Upper lobe of right lung (tissue), 1 donor: ENCODE measurements at regions not wholly inside any gene's neighbourhood (a gene's known extent, or its start where the extent isn't known, plus 50 kb on each side); places are given as distances from the start of the nearest gene placed in this dataset.

Experiments
- ATAC-seq: fragments of 200-7000 bp; cut with Tn5 transposase; one replicate; pipeline ENCODE4 v1.9.1; 2020; ENCODE audit warnings: mild to moderate bottlenecking, moderate library complexity
- DNase-seq: peaks from one replicate; pipeline ENCODE4 v3.0.0-alpha.2; 2020
- H3K27ac ChIP-seq: fragments of 200-600 bp; one replicate; pipeline ENCODE4 v1.8.0; 2022
- H3K27me3 ChIP-seq: fragments of 200-600 bp; one replicate; pipeline ENCODE4 v1.8.0; 2022; ENCODE audit warnings: mild to moderate bottlenecking
- H3K36me3 ChIP-seq: fragments of 200-600 bp; one replicate; pipeline ENCODE4 v1.8.0; 2022
- H3K4me1 ChIP-seq: fragments of 200-600 bp; one replicate; pipeline ENCODE4 v1.8.0; 2022
- H3K4me3 ChIP-seq: fragments of 200-600 bp; one replicate; pipeline ENCODE4 v1.8.0; 2022; ENCODE audit warnings: mild to moderate bottlenecking
- H3K9me3 ChIP-seq: fragments of 200-600 bp; one replicate; pipeline ENCODE4 v1.8.0; 2022
- CTCF ChIP-seq: fragments of 200-600 bp; IDR thresholded peaks from one replicate; pipeline ENCODE4 v1.8.0; 2022; ENCODE audit warnings: antibody characterized with exemption
- intact Hi-C: fragments of 100-400 bp; cut with DNase I; formaldehyde crosslinking; loops from one replicate; pipeline ENCODE4 v1.11.0; 2022
- donor health status: DM: no; HTN: yes; CAD: no; lungs with severe emphysema.

DNA sequence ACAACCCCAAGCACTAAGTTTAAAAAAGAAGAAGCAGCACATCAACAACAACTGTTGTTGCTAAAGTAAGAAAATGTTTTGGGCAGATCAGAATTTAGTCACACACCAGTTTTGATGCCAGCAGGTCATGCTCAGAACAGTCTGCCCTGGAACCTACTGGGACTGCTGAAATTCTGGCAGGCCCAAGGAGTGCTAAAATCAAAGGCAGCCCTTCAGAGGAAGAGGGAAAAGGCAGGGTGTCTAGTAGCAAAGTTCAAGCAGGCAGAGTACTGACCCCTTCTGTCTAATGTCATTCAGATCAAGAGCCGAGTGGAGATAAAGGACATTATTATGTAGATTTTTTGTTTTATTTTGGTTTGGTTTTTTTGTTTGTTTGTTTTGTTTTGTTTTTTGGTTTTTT lies 96.6 kb upstream of the LOC128125822 start:
- ATAC-seq (no peak), DNase-seq (no peak)
- H3K27ac ChIP-seq = no peak overlapping the region
- H3K9me3 ChIP-seq = no peaks in the 10 kb centered on the region
- H3K4me3 ChIP-seq = no peak overlapping the region
- H3K4me1 ChIP-seq = no peaks in the 10 kb centered on the region
- no peaks in the 10 kb centered on the region for H3K27me3 ChIP-seq
- TF ChIP-seq CTCF = no peak
- H3K36me3 ChIP-seq = no peaks in the 10 kb centered on the region
- intact Hi-C loops = no loop called here

- Histone ChIP-seq H3K4me1 (no peaks in the 10 kb centered on the region), H3K4me3 (no peak overlapping the region), H3K27me3 (no peaks in the 10 kb centered on the region), H3K36me3 (no peaks in the 10 kb centered on the region), H3K27ac (no peak overlapping the region), H3K9me3 (no peaks in the 10 kb centered on the region)
- intact Hi-C loops = no loop called here
- ATAC-seq = no peak
- no peak for TF ChIP-seq CTCF
- no peak for DNase-seq
These were observed 96.0 kb upstream of the LOC128125822 start for GRCh38 chr6:63476302-63476701.

DNA sequence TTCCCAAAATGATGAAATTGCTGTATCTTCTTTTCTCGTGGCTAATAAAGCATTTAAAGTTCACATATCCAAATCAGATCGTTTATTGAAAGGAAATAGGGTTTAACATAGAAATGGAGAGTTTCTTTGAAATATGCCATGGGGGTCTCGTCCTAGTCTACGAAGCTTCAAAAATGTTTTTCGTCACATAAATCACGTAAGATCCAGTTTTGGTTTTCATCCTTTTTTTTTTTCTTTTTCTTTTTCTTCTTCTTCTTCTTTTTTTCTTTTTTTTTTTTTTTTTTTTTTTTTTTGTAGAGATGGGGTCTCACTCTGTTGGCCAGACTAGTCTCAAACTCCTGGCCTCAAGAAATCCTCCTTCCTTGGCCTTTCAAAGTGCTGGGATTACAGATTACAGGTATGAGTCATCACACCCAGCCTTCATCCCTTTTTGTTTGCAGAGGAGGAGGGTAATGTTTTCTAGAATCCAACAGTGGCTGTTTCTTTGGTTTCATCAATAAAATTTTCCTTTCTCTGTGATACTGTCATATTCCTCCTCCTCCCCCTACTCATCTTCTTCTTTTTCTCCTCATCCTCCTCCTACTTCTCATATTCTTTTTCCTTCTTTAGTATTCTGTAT lies 94.7 kb upstream of the LOC128125822 start:
- Histone ChIP-seq H3K27me3 (no peaks in the 10 kb centered on the region), H3K9me3 (no peaks in the 10 kb centered on the region), H3K27ac (no peak overlapping the region), H3K4me1 (no peaks in the 10 kb centered on the region), H3K4me3 (no peak overlapping the region), H3K36me3 (no peaks in the 10 kb centered on the region)
- no peak for ATAC-seq
- no peak for DNase-seq
- TF ChIP-seq CTCF = no peak
- intact Hi-C loops = no loop called here

DNA sequence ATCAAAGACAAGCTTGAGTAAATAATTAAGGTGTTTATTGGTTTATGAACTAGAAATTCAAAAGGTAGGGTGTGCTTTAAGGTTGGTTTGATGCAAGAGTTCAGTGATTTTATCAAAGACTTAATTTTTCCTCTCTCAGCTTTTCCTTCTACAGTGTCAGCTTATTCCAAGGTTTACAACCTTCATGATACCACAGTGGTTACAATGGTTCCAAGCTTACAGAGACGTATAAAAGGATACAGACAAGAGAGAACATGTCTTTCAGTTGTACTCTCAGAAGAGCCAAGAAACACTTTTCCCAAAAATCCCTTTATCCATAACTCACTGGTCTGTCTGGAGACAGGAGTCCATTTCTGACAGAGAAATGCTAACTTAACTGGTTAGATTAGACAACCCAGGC lies 93.5 kb upstream of the LOC128125822 start:
- DNase-seq (no peak), ATAC-seq (no peak)
- H3K9me3 ChIP-seq = no peaks in the 10 kb centered on the region
- H3K27ac ChIP-seq = no peak overlapping the region
- H3K4me1 ChIP-seq = no peaks in the 10 kb centered on the region
- H3K27me3 ChIP-seq = no peaks in the 10 kb centered on the region
- H3K36me3 ChIP-seq = no peaks in the 10 kb centered on the region
- intact Hi-C loops = no loop called here
- no peak for TF ChIP-seq CTCF
- H3K4me3 ChIP-seq = no peak overlapping the region

GRCh38 chr6:63486196-63486595 lies 86.1 kb upstream of the LOC128125822 start:
- Histone ChIP-seq H3K36me3 (no peaks in the 10 kb centered on the region), H3K4me1 (no peaks in the 10 kb centered on the region)
- no peak for ATAC-seq

More at GRCh38 chr6:63486196-63486595, 86.1 kb upstream of the LOC128125822 start:
- intact Hi-C loops = no loop called here
- no peak for TF ChIP-seq CTCF
- H3K4me3 ChIP-seq = no peak overlapping the region
- DNase-seq = no peak
- no peaks in the 10 kb centered on the region for H3K27me3 ChIP-seq
- no peak overlapping the region for H3K27ac ChIP-seq
- no peaks in the 10 kb centered on the region for H3K9me3 ChIP-seq
